HG03175 (cell line): ENCODE measurements at regions not wholly inside any gene's neighbourhood (a gene's known extent, or its start where the extent isn't known, plus 50 kb on each side); places are given as distances from the start of the nearest gene placed in this dataset.

Source experiments
- ATAC-seq: cut with Tn5 transposase; IDR thresholded peaks from one replicate; pipeline ENCODE4 v1.9.1; 2021; ENCODE audit warnings: mild to moderate bottlenecking, moderate library complexity; ENCODE audit not compliant: unreplicated experiment

DNA sequence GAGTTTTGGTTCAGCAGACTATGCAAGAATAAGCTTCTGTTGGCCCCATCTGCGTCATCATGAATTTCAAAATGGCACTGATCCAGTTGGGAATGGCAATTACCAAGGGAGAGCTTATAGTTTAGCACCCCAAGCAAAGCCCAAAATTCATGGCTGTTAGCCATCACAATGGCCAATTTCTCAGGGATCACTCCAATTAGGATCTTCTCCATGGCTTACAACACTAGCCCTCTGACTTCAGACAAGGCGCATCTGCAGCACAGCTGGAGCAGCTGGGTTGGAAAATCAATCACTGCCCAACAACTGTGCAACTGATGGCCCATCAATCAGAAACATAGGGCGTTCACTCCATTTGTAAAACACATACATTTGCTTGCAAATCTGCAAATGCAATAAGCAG, 273.6 kb downstream of the SRBD1 start:
- ATAC-seq: no peak

DNA sequence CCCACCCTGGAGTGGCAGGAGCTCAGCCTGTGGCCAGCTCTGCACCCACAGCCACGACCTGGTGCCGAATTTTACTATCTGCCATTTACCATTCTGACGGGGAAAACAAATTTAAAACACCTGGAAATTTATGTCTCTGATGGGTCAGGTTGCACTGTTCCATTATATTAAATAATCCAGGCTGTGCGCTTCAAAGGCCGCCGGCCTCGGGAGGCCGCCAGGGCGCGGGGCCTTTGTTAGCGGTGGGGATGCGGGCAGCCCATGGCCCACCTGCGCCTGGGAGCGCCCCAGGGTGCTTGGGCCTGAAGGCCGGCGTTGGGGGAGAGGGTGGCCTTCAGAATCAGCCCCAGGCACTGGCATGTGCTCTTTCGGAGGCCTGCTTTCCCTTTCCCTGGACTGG, 276.9 kb downstream of the SRBD1 start:
- ATAC-seq: no peak

DNA sequence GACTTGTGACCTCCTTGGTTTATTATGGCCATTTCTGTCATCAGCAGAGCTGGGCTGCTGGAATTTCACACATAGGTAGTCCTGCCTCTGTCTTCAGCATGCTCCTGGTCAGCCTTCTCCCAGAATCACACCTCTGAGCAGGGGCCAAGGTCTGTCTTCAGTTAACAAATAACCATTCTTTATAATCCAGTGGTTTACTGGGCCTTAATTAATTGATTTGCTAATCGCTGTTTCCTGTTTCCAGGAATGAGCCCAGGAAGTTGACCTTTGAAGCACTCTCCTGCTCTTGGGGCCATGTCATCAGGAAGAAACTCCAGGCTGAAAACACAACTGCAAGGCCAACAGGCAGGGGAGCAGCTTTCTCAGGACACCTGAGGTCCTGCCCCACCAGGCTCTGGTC, 278.5 kb downstream of the SRBD1 start:
- no peak for ATAC-seq

DNA sequence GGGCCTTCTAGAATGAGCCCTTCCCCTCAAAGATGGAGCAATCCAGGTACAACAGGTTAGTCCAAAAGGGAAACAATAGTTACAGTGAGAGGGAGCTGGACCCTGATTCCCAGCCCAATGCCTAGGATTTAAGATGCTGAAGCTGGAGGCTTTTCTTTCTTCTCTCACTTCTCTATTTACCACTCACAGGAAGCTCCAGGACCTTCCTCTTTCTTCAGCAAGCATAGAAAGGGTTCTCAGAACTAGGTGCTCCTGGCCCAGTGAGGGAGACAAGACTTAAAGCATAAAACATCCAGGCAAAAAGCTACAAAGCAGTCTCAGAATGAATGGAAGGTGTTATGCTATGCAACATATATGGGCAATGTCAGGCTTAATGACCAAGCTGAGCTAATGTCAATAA, 279.0 kb downstream of the SRBD1 start:
- ATAC-seq: no peak

DNA sequence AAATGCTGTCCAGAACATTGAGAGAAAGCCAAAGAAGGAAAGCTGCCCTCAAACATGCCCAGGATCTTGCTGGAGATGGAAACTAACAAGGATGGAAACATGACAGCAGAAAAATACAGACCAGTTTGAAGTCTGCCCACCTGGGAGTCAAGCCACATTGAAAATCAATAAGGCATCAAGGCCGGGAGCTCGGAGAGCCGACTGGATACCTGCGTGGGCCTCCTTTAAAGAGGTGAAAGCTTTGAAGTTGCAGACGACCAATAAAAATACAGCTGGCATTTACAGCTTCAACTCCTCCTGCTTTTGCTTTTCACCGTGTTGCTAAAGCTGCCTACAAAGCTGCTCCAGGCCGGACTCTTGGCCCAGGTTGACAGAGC, 279.7 kb downstream of the SRBD1 start:
- ATAC-seq: no peak

DNA sequence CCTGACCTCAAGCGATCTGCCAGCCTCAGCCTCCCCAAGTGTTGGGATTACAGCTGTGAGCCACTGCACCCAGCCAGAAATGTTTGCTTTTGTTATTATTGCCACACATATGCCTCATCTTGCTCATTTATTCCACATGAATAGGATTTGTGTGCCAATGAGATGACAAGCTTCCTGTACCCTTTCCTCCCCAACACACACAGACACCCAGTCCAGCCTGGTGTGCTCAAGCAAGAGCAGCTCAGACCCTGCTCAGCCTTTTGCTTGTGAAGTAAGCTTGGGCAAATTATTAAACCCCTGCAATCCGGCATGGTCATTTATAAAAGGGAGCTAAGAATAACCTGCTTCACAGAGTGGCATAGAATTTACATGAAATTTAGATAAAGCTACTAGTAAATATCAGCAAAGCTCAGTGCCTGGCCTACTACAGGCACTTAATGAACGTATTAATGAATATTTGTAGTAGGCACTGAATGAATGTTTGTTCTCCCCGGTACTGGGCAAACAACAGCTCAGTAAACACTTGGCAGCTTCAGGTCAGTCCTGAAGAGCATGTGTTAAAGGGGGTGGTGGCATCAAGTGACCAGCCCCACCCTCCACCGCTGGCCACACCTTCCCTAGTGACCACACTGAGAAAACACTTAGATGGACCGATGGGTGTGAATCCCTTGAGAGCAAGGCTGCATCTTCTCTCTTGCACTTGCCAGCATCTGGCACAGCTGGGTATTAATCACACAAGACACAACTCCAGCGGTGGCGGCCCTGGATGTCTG, 280.2 kb downstream of the SRBD1 start:
- ATAC-seq: no peak

DNA sequence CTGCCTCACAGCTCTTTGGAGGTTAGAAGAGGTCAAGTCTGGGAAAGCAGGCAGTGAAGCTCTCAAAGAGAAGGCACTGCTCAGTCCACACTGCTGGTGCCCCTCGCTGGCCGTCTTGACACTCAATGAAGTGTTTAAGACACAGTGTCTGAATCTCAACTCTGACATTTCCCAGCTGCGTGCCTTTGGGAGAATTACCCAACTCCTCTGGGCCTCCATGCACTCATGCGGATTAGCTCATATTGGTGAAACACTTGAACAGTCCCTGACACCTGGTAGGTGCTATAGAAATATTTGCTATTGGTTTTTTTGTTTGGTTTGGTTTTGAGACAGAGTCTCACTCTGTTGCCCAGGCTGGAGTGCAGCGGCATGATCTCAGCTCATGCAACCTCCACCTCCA, 281.0 kb downstream of the SRBD1 start:
- ATAC-seq: no peak

DNA sequence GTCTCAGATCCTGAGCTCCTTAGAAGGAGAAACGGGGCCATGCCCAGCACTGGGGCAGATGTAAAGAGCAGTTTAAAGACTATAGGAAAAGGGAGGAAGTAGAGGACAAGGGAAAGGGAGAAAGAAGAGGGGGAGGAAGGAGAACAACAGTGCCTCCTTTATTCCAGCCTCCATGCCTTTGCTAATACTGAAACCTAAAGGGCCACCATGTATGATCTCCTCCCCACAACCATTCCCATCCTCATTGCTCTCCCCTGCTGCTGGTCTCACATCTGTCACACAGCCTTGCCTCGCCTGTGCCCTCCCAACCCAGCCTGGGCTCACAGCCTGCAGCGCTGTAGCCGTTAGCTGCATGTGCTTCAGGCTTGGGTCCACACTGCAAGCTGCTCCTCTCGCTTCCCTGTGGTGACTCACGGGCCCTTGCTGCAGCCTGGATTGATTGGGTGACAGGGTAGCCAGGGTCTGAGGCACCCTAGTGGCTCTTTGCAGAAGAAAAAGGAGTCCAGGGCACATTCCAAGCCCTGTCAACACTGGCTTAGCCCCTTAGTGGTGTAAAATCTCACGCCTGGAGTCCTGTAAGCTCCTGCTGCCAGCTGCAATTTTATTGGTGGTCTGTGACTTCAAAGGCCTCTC, 281.9 kb downstream of the SRBD1 start:
- no peak for ATAC-seq

DNA sequence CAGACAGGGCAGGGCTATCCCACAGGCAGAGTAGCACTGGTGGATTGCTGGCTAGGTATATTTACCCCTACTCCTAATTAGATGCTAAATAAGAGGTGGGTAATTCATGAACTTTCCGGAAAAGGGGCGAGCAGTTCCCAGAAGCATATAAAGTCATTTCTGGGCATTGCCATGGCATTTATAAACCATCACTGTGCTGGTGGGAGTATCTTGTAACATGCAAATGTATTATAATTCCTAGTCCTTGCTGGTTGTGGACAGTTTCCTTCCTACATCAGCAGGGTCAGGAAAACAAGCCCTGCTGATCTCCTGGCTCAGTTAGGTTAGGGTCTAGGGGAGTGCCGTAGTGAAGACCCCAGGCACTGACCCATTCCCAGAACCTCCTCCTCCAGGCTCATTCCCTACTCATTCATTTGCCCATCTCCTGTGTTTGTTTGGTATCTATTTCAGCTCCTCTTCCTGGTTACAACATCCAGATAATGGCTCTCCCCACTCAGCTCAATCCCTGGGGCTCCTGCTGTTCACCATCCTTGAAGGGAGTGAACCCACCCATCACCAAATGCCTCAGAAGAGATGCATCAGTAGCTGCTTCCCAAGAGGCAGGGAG, 282.7 kb downstream of the SRBD1 start:
- ATAC-seq: no peak

DNA sequence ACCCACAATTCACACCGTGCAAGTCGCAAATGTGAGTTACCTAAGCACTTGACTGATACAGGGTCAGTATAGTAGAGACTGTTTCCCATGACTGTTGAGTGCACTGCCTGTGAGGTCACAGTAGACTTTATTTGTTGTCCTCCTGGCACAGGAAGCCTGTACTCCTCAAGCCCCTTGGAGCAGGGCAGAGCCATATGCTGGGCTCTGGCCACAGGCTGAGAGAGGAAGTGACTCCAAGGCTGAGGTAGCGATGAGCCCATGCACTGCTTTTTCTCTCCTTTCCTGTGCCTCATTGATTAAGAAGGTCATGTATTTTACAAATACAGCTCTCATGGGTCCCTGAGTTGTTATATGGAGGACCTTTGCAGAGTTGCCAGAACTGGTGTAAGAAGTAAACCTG, 287.7 kb downstream of the SRBD1 start:
- ATAC-seq: no peak

DNA sequence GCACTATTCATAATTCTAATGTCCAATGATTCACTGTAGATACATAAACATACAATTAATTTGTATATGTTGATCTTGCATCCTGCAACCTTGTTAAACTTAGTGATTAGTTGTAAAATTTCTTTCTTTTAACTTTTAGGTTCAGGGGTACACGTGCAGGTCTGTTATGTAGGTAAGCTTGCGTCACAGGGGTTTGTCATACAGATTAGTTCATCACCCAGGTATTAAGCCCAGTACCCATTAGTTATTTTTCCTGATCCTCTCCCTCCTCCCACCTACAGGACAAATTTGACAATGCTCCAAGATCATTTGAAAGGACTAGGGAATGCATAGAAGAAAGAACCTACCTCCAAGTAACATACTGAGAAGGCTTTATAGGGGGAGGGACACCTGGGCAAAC, 290.1 kb downstream of the SRBD1 start:
- ATAC-seq: no peak

DNA sequence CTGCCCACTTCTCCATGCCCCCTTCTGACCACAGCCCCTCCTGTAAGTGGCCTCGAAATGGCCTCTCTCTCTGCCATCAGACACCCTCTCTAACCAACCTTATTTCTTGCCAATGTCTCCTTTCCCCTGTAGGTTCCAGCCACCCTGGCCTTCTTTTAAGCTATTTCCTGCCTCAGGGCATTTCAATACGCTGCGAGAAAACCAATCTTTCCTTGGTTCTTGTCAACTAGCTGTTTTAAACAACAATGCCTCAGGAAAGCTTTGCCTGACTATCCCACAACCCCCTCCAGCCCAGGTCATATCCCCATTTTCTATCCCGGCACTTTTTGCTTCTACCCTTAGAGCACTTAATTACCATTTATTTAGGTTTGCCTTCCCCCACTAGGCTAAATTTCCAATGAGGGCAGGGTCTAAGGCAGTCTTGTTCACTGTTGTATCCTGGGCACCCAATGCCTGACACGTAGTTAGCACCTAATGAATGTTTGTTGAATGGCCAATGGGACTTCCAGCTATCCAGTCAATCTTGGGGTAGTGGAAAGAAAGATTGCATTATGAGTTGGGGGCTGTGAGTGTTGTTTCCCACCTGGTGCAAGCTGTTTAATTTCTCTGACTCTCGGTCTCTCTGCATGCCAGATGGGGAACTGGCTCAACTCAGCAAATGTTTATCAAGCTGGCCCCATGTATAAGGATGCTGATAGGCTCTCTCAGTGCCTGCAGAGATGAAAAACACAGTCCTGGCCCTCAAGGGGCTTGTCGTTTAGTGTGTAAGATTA, 291.2 kb downstream of the SRBD1 start:
- ATAC-seq: no peak

DNA sequence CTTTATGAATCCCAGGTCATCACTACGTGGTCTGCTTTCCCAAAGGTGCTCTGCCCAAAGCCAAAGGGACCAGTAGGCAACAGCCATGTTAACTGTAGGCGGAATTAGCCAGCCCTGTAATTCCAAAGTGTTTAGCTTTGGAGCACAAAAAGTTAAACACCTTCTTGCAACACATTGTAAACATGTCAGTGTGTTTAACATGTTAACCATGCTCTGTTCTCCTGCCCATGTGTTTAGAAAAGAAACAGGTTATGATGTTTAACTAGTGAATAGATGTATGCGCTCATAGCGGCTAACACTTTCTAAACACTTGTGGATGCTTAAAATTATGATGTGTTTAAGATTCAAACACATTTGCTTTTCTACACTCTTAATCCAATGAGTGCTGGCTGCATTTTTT, 292.4 kb downstream of the SRBD1 start:
- no peak for ATAC-seq

DNA sequence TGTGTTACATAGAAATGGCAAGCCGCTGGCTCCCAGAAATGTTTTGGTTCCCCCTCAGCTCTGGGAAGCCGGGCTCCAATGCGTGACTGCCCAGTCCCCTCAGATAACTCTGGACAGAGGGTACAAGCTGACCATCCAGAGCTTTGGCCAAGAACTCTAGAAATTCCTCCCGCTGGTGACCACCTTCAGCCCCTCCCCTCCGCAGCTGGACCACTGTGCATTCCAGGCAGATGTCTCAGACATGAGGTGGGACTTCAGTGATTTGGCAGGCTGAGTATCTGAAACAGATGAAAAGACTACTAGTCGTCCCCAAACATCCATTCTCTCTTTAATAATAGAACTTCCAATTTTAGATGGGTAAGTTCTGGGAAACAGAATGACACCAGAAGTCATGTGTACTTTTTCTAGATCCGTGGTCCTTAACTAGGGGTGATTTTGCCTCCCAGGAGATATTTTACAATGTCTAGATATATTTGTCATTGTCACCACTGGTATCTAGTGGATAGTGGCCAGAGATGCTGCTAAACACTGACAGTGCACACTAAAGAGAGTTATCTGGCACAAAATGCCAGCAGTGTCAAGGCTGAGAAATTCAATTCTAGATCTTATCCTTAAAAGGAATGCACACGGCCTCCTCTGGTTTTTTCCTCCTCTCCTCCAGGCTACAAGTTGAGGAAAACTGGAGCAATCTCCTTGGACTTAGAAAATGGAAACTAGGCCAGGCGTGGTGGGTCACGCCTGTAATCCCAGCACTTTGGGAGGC, 294.3 kb downstream of the SRBD1 start:
- no peak for ATAC-seq

DNA sequence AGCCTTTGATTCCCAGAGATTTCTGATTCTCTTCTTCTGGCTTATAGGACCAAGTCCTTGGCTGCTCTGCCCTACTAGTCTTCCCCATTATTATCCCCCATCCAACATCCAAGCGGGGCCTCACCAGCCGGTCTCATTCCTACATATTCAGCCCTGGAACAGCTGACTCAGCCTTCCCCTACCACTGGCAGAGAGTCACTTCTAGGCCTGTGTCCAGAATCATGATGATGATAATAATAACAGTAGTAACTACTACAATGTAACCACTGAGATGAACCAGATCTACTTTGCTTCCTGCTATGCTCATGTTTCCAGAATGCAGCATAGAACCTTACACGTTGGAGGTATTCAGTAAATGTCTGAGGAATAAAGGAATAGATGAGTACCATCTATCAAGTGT, 295.2 kb downstream of the SRBD1 start:
- no peak for ATAC-seq

DNA sequence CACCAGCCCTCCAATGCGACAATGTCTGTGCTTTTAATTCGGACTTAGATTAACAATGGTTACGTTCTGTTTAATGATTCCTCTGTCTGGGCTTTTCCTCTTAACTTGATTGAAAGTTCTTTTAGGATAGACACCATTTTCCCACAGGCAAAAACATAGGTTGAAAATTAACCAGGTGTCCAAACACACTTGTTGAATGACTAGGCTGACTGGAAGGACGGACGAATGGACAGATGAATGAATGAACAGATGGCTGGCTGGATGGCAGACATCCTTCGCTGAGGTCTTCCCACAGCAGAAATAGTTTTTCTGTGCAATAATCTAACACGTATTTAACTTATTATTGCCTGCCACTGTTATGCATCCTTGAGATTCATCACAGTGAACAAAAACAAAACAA, 298.8 kb downstream of the SRBD1 start:
- ATAC-seq: no peak

DNA sequence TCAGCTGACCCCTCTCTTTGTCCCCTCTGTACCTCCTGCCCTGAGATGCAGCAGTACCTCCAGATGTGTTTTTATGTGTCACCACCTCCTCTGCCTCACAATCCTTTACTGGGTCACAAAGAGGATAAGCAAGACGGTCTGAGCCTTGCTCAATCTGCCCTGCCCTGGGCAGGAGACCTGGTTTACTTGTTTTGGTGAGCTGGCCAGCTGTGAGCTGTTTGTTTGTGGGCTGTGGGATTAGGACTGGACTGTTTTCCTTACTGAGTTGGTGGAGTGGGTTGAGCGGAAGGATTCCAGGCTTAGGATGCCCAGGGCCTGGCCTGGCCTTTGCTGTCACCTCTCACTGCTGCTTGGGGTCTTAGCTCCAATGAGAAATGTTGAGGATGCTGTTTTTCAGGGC, 299.5 kb downstream of the SRBD1 start:
- ATAC-seq: no peak

DNA sequence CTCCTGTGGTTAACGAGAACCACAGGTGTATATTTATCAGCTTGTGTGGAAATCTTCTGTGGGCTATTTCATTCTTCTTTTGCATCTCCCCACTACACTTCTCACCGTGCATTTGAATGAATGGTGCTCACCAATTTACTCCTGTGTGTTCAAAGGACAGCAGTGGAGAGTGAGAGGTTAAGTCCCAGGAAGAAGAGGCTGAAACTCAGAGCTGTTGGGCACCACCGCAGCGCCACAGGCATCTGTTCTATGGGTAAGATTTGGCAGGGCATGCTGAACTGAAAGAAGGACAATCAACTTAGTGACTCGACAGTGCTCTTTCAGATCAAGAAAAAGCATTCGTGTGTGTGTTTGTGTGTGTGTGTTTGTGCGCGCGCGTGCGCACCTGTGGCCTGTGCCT, 297.9 kb upstream of the SIX2 start:
- ATAC-seq: no peak

DNA sequence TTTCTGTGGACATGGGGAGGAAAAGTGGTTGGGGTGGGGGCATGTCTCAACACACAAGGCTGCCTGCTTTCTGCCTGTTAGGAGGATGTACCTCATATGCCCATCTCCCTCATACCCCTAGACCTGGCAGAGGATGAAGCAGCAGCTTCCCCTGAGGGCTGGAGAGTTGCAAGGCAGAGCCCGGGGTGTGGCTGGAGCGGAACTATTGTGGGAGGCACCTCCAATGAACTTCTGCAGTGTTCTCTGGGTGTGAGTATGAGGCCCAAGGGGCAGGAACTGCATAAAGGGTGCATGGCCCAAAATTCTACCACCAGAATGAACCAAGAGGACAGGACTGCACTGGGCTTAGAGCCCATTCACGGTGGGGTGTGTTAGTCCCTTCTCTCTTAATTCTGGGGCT, 296.3 kb upstream of the SIX2 start:
- no peak for ATAC-seq

DNA sequence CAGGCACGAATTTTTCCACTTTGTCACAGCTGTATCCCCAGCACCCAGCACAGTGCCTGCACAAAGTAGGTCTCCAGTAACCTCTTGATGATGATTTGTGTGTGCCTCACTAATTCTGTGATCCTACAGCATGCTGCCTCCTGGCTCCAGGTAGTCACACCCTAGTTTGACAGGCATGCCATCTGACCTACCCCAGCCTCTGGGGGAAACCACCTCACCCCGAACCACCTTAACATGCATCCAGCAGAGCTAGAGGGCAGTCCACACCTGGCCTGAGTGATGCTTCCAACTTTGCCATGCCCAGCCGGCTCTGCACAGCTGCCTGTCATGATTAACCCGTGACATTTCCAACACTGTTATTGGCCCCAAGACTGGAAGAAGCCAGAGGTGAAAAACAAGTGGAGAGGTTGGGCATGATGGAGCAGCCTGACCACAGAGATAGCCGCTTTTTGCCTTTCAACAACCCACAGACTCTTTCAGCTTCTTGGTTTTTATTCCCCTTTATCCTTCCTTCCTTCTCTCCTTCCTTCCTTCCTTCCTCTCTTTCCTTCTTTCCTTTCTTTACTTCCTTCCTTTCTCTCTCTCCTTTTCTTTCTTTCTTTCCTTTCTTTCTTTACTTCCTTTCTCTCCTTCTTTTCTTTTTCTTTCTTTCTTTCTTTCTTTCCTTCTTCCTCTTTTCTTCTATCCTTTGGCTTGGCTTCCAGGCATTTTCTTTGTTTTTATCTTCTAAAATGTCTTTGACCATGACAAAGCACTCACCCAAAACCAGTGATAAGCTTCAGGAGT, 294.4 kb upstream of the SIX2 start:
- no peak for ATAC-seq
